ENCODE measurements at regions not wholly inside any gene's neighbourhood (a gene's known extent, or its start where the extent isn't known, plus 50 kb on each side); places are given as distances from the start of the nearest gene placed in this dataset.

GRCh38 chr21:22554690-22555316 lies 1556.6 kb downstream of the NCAM2 start:
- H4K20me1 ChIP-seq (ENCODE audit: insufficient read depth) = no peaks in the 10 kb centered on the region
- no peaks in the 10 kb centered on the region for H3K36me3 ChIP-seq (ENCODE audit: control insufficient read depth in 1 of 2, insufficient read depth in 2 of 2, low read length in 2 of 2)
- ChIA-PET POLR2A (no interaction called here), CTCF (no interaction called here), RAD21 (ENCODE audit: low non-redundant PET in 1 of 2, low total read pairs in 2 of 2, uncharacterized antibody in 2 of 2, unreplicated experiment in 2 of 2) (no interaction called here)
- ATAC-seq (no peak), DNase-seq (ENCODE audit: low read depth, low spot score) (no peak)
- H2AFZ ChIP-seq (ENCODE audit: low read depth, low read length, poor library complexity, severe bottlenecking) = no peak overlapping the region
- no peak overlapping the region for H3K4me3 ChIP-seq (replicated peaks in 1 of 2; ENCODE audit: low read depth in 1 of 2, low read length in 2 of 2)
- no peak for TF ChIP-seq SRF (IDR thresholded peaks at IDR 0.05; ENCODE audit: low read depth)
- no peak for TF ChIP-seq ZFX (IDR thresholded peaks at IDR 0.05)
- TF ChIP-seq, protein P1, sequence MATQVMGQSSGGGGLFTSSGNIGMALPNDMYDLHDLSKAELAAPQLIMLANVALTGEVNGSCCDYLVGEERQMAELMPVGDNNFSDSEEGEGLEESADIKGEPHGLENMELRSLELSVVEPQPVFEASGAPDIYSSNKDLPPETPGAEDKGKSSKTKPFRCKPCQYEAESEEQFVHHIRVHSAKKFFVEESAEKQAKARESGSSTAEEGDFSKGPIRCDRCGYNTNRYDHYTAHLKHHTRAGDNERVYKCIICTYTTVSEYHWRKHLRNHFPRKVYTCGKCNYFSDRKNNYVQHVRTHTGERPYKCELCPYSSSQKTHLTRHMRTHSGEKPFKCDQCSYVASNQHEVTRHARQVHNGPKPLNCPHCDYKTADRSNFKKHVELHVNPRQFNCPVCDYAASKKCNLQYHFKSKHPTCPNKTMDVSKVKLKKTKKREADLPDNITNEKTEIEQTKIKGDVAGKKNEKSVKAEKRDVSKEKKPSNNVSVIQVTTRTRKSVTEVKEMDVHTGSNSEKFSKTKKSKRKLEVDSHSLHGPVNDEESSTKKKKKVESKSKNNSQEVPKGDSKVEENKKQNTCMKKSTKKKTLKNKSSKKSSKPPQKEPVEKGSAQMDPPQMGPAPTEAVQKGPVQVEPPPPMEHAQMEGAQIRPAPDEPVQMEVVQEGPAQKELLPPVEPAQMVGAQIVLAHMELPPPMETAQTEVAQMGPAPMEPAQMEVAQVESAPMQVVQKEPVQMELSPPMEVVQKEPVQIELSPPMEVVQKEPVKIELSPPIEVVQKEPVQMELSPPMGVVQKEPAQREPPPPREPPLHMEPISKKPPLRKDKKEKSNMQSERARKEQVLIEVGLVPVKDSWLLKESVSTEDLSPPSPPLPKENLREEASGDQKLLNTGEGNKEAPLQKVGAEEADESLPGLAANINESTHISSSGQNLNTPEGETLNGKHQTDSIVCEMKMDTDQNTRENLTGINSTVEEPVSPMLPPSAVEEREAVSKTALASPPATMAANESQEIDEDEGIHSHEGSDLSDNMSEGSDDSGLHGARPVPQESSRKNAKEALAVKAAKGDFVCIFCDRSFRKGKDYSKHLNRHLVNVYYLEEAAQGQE (IDR thresholded peaks at IDR 0.05; ENCODE audit: low read depth) = no peak
- no peak for TF ChIP-seq CEBPB (IDR thresholded peaks at IDR 0.05; ENCODE audit: low read depth)
- H3K4me2 ChIP-seq (ENCODE audit: low read length) = no peak overlapping the region
- no peaks in the 10 kb centered on the region for H3K4me1 ChIP-seq (ENCODE audit: control insufficient read depth in 1 of 2, insufficient read depth in 2 of 2, low read length in 2 of 2)
- intact Hi-C loops (cut with micrococcal nuclease) = no loop called here
- H3K27ac ChIP-seq (ENCODE audit: low read depth, low read length) = no peak overlapping the region
- H3K27me3 ChIP-seq (ENCODE audit: insufficient read depth, low read length) = no peaks in the 10 kb centered on the region
- BruUV-seq (replicated peaks) = no TSS peak
- H3K9ac ChIP-seq (ENCODE audit: low read length) = no peak overlapping the region
- H3K9me3 ChIP-seq (ENCODE audit: control insufficient read depth in 1 of 2, insufficient read depth in 1 of 2, low read depth in 1 of 2, low read length in 2 of 2) = peaks cover 0 to 12% of the 10 kb centered on the region in 2 experiments; a peak in 2 of 4 replicates
- H3K9me2 ChIP-seq (ENCODE audit: insufficient read depth) = no peaks in the 10 kb centered on the region
- no peaks in the 10 kb centered on the region for H3K79me2 ChIP-seq (ENCODE audit: insufficient read depth, low read length)

- Histone ChIP-seq H3K4me2 (ENCODE audit: low read length) (no peak overlapping the region), H2AFZ (ENCODE audit: low read depth, low read length, poor library complexity, severe bottlenecking) (no peak overlapping the region), H3K27ac (ENCODE audit: low read depth, low read length) (no peak overlapping the region), H3K9me3 (ENCODE audit: control insufficient read depth in 1 of 2, insufficient read depth in 1 of 2, low read depth in 1 of 2, low read length in 2 of 2) (peaks cover 11 to 15% of the 10 kb centered on the region in 2 experiments; a peak in 2 of 4 replicates), H3K27me3 (ENCODE audit: insufficient read depth, low read length) (no peaks in the 10 kb centered on the region), H3K9me2 (ENCODE audit: insufficient read depth) (no peaks in the 10 kb centered on the region), H3K36me3 (ENCODE audit: control insufficient read depth in 1 of 2, insufficient read depth in 2 of 2, low read length in 2 of 2) (no peaks in the 10 kb centered on the region), H3K4me3 (replicated peaks in 1 of 2; ENCODE audit: low read depth in 1 of 2, low read length in 2 of 2) (no peak overlapping the region), H3K9ac (ENCODE audit: low read length) (no peak overlapping the region), H3K79me2 (ENCODE audit: insufficient read depth, low read length) (no peaks in the 10 kb centered on the region), H3K4me1 (ENCODE audit: control insufficient read depth in 1 of 2, insufficient read depth in 2 of 2, low read length in 2 of 2) (no peaks in the 10 kb centered on the region), H4K20me1 (ENCODE audit: insufficient read depth) (no peaks in the 10 kb centered on the region)
- DNase-seq (ENCODE audit: low read depth, low spot score) = no peak
- intact Hi-C loops (cut with micrococcal nuclease) = no loop called here
- CTCF ChIA-PET = no interaction called here
- POLR2A ChIA-PET = no interaction called here
- RAD21 ChIA-PET (ENCODE audit: low non-redundant PET in 1 of 2, low total read pairs in 2 of 2, uncharacterized antibody in 2 of 2, unreplicated experiment in 2 of 2) = no interaction called here
- ATAC-seq = no peak
- TF ChIP-seq FOSL1 (IDR thresholded peaks at IDR 0.05; ENCODE audit: low read depth) (no peak), SP1 (IDR thresholded peaks at IDR 0.05; ENCODE audit: low read depth) (no peak), ELF1 (IDR thresholded peaks at IDR 0.05; ENCODE audit: borderline replicate concordance, low read depth) (no peak), ZBTB33 (IDR thresholded peaks at IDR 0.05; ENCODE audit: extremely low read depth, insufficient replicate concordance, low read length) (no peak), ZFX (IDR thresholded peaks at IDR 0.05) (no peak), EGR1 (IDR thresholded peaks at IDR 0.05; ENCODE audit: low read depth) (no peak), CBX3 (IDR thresholded peaks at IDR 0.05; ENCODE audit: low read depth) (no peak), POLR2A (IDR thresholded peaks at IDR 0.05; ENCODE audit: borderline replicate concordance, extremely low read depth, insufficient read depth, insufficient read length) (no peak), RAD21 (IDR thresholded peaks at IDR 0.05; ENCODE audit: low read depth) (no peak)
- BruUV-seq (replicated peaks) = no TSS peak
These were observed 1558.6 kb downstream of the NCAM2 start for GRCh38 chr21:22556829-22557228.

Measured in HCT116 (cell line).